Neuron (in vitro differentiated cells): ENCODE measurements at regions not wholly inside any gene's neighbourhood (a gene's known extent, or its start where the extent isn't known, plus 50 kb on each side); places are given as distances from the start of the nearest gene placed in this dataset.

ENCODE experiments used
- H2AFZ ChIP-seq: one replicate; pipeline ENCODE4 v1.6.1; 2013; ENCODE audit warnings: low read depth, mild to moderate bottlenecking, inconsistent platforms, low read length, moderate library complexity
- H3K27me3 ChIP-seq: one replicate; pipeline ENCODE4 v1.6.1; 2013; ENCODE audit warnings: low read length; ENCODE audit not compliant: insufficient read depth
- H3K36me3 ChIP-seq: one replicate; pipeline ENCODE4 v1.6.1; 2013; ENCODE audit warnings: low read length; ENCODE audit not compliant: insufficient read depth
- H3K4me1 ChIP-seq: one replicate; pipeline ENCODE4 v1.6.1; 2013; ENCODE audit warnings: low read length; ENCODE audit not compliant: insufficient read depth
- H3K4me3 ChIP-seq: 2 replicates; pipeline ENCODE4 v1.5.1; 2013; ENCODE audit warnings: mild to moderate bottlenecking, low read length, moderate library complexity
- H3K9me3 ChIP-seq: one replicate; pipeline ENCODE4 v1.6.1; 2013; ENCODE audit warnings: low read length

DNA sequence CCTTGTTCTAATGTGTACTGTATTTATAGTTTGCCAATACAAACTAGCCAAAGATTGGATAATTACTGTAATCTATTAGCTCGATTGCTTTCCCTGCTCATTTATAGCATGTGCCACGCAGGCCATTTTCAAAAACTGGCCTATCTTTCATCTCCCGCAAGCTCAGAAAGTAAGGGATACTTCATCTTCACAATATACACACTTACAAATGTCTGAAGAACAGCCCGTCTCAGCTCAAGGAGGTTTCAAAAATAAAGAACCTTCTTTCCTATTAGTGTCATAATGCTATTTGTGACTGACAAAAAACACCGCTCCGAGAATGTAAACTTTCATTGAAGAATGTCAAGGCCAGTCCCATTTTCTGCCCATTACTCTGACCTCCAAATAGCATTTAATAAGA, 306.4 kb upstream of the ZNF507 start:
- H2AFZ ChIP-seq: no peak overlapping the region
- no peak overlapping the region for H3K4me3 ChIP-seq
- no peaks in the 10 kb centered on the region for H3K4me1 ChIP-seq
- no peaks in the 10 kb centered on the region for H3K9me3 ChIP-seq
- H3K36me3 ChIP-seq: no peaks in the 10 kb centered on the region
- H3K27me3 ChIP-seq: peaks cover 26% of the 10 kb centered on the region

DNA sequence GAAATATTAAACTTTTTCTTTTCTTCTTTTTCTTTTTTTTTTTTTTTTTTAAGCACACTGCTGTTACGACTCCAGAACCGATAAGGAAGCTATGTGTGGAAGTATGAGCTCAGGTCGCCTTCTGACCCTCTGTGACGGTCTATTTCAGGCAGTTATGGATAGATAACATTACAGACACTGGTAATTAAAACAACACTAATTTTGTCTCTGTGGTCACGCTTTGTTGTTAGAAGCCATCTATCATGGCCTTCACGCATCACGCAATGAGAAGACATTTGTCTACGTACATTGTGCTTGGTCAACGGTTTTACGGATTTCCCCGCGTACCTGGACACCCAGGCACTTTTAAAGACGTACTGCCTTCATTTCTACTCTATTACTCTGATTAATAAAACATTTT, 306.0 kb upstream of the ZNF507 start:
- H3K36me3 ChIP-seq: no peaks in the 10 kb centered on the region
- H3K27me3 ChIP-seq: peaks cover 25% of the 10 kb centered on the region
- no peaks in the 10 kb centered on the region for H3K9me3 ChIP-seq
- no peak overlapping the region for H3K4me3 ChIP-seq
- no peak overlapping the region for H2AFZ ChIP-seq
- no peaks in the 10 kb centered on the region for H3K4me1 ChIP-seq

DNA sequence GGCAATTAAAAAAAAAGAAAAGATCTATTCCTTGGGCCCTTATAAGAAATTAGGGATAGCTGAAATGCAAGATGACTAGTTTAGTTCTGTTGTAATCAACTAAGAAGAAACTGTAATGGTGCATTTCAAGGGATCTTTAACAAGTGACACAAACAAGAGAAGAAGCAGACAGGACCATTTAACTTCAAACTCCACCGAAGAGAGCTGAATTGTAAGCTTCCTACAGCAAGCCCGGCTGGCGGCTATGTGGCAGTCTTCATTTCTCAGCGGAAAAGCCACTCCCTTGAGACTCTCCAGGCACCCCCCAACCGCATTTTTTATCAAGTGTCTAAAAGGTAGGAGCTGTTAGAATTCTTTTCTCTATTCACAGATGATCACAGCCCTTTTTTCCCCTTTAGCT, 305.2 kb upstream of the ZNF507 start:
- Histone ChIP-seq H3K4me1 (no peaks in the 10 kb centered on the region), H3K4me3 (no peak overlapping the region), H2AFZ (no peak overlapping the region), H3K27me3 (peaks cover 23% of the 10 kb centered on the region), H3K36me3 (no peaks in the 10 kb centered on the region), H3K9me3 (no peaks in the 10 kb centered on the region)

DNA sequence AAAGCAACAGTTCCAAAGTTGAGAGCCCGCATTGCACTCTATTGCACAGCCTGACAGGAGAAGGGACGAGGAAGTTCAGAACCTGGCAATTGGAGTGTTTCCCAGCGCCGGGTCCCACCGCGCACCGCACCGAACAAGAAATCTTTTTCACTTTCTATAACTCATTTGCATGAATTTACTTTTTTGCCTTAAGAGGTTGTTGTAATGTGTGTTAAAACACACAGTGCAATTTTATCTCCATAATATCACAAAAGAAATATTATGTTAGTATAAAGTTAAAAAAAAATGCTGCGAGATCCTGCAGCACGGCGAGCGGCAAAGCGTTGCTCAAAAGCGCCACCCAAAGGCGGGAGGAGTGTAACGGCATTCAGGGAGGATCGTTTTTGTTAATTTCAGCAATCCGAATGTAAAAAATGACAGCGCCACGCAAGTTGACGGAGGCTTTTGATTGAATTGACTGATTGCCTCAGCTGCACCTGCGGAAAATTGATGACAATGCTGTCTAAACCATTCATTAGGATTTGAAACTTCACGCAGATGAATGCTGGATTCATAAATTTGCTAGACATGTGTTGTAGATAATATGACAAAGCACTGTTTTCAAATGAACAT, 303.6 kb upstream of the ZNF507 start:
- no peak overlapping the region for H3K4me3 ChIP-seq
- H3K36me3 ChIP-seq: no peaks in the 10 kb centered on the region
- no peak overlapping the region for H2AFZ ChIP-seq
- H3K4me1 ChIP-seq: no peaks in the 10 kb centered on the region
- peaks cover 17% of the 10 kb centered on the region for H3K27me3 ChIP-seq
- no peaks in the 10 kb centered on the region for H3K9me3 ChIP-seq

DNA sequence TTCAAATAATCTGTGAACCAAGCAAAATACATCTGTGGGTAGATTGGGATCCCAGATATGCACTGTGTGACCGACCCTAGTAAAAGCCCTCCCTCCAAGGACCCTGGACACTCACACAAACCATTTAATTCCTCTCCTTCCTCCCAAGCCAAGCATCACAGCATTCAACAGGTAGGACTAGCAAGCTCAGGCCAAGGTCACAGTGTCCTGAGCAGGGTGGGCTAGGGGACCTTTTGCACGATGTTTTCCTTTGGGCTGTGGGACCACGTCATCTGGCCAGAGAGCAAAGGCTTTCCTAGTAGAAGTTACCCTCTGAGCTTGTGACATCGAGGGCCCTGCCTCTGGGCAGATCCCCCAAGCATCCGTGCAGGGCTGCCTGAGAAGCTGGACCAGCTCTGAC, 297.6 kb upstream of the ZNF507 start:
- Histone ChIP-seq H3K4me1 (no peaks in the 10 kb centered on the region), H3K27me3 (peaks cover 8% of the 10 kb centered on the region), H3K4me3 (no peak overlapping the region), H3K36me3 (no peaks in the 10 kb centered on the region), H3K9me3 (no peaks in the 10 kb centered on the region), H2AFZ (no peak overlapping the region)

DNA sequence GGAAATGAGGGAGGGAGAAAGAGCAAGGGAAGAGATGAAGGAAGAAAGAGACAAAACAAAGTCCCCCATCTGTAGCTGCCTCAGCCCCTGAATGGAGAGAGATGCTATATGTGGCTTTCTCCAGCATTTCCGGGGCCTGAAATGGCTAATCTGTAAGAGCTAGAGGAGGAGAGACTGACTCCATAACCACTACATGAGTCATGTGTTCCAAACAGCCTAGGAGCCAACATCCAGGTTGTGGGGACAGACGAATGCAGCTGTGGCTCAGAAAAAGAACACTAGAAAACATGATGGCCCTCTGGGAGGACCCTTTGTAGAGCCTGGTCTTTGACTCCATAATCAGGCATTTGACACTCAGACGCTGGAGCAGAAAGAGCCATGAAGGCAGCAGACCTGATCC, 292.0 kb upstream of the ZNF507 start:
- H3K36me3 ChIP-seq: no peaks in the 10 kb centered on the region
- no peaks in the 10 kb centered on the region for H3K27me3 ChIP-seq
- H3K4me1 ChIP-seq: no peaks in the 10 kb centered on the region
- H2AFZ ChIP-seq: no peak overlapping the region
- no peaks in the 10 kb centered on the region for H3K9me3 ChIP-seq
- no peak overlapping the region for H3K4me3 ChIP-seq

DNA sequence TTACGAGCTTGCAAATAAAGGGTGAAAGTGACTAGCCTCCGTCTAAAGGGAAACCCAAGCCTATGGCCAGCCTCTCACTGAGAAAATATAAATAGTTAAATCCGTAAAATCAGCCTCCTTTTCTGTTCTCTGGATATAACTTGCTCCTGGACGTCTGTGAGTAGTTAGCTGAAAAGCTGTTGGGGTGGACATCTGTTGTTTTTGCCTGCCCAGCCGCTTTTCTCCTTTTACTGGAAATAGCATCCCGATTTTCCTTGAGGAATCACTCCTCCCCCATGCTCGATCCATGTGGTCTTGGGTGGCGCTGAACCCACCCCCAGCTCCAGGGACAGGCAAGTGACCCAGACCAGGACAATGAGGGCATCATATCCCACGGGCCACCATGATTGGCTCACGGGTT, 291.5 kb upstream of the ZNF507 start:
- no peaks in the 10 kb centered on the region for H3K4me1 ChIP-seq
- H2AFZ ChIP-seq: no peak overlapping the region
- H3K9me3 ChIP-seq: no peaks in the 10 kb centered on the region
- no peaks in the 10 kb centered on the region for H3K27me3 ChIP-seq
- no peak overlapping the region for H3K4me3 ChIP-seq
- H3K36me3 ChIP-seq: no peaks in the 10 kb centered on the region

DNA sequence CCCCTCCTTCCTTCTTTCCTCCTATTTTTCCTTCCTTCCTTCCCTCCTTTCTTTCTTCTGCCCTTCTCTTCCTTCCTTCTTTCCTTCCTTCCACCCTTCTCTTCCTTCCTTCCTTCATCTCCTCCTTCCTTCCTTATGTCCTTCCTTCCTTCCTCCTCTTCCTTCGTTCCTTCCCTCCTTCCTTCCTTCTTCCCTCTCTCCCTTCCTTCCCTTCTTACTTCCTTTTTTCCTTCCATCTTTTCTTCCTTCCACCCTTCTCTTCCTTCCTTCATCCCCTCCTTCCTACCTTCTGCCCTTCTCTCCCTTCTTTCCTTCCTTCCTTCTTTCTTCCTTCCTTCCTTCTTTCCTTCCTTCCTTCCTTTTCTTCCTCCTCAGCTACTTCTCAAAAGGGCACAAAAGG, 287.3 kb upstream of the ZNF507 start:
- Histone ChIP-seq H3K9me3 (no peaks in the 10 kb centered on the region), H3K4me3 (no peak overlapping the region), H3K4me1 (no peaks in the 10 kb centered on the region), H3K36me3 (no peaks in the 10 kb centered on the region), H3K27me3 (no peaks in the 10 kb centered on the region), H2AFZ (no peak overlapping the region)

DNA sequence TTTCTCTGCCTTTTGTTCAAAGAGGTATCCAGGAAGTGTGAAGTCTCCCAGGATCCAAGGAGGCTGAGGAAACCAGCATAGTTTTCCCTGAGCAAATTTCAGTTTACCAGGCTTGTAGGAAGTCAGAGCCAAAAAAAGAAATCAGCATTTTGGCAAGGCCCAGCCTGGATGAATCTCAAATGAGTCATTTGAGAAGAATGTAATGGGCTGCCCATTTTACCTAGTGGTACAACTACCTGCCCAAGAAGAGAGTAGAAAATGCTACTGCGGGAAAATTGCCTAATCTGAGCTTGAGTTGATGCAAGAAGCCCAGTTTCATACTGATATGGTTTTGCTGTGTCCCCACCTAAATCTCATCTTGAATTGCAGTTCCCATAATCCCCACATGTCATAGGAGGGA, 284.1 kb upstream of the ZNF507 start:
- no peaks in the 10 kb centered on the region for H3K36me3 ChIP-seq
- no peak overlapping the region for H3K4me3 ChIP-seq
- no peak overlapping the region for H2AFZ ChIP-seq
- no peaks in the 10 kb centered on the region for H3K27me3 ChIP-seq
- no peaks in the 10 kb centered on the region for H3K9me3 ChIP-seq
- H3K4me1 ChIP-seq: no peaks in the 10 kb centered on the region

DNA sequence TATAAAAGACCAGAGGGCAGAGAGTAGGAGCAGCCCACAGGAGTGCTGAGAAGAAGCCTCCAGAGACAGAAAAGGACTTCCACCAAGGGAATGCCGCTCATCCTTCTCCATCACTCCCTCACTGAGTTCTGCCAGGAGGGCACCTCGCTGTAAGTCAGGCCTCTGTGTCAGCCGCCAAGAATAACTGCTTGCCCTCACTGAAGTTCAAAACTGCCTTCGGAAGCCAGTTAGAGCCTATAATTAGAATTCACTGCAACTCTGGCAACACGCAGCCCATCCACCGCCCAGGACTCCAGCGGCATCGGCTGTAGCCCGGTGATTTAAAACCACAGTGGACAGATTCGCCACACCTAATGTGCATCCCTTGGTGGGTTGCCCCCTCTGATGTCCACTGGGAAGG, 281.8 kb upstream of the ZNF507 start:
- Histone ChIP-seq H3K4me1 (no peaks in the 10 kb centered on the region), H3K4me3 (no peak overlapping the region), H3K36me3 (no peaks in the 10 kb centered on the region), H3K9me3 (no peaks in the 10 kb centered on the region), H3K27me3 (no peaks in the 10 kb centered on the region), H2AFZ (no peak overlapping the region)

DNA sequence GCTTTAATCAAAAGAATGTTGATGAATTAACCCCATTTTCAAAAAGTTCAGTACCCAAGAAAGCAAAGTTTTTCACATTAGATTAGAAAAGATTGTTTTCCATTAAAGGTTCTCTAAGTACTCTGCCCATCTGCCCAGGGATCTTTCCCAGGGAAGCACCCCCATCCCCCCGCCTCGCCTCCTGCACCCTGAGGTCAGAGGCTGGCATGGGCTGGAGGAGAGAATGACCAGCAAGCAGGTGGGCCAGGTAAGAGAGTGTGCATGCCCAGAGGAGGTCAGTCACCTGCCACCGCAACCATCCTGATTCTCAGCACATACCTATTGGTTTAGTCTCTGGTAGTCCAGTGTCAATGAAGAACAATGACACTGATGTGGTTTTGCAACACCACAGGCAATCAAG, 279.4 kb upstream of the ZNF507 start:
- no peaks in the 10 kb centered on the region for H3K27me3 ChIP-seq
- H3K4me1 ChIP-seq: no peaks in the 10 kb centered on the region

DNA sequence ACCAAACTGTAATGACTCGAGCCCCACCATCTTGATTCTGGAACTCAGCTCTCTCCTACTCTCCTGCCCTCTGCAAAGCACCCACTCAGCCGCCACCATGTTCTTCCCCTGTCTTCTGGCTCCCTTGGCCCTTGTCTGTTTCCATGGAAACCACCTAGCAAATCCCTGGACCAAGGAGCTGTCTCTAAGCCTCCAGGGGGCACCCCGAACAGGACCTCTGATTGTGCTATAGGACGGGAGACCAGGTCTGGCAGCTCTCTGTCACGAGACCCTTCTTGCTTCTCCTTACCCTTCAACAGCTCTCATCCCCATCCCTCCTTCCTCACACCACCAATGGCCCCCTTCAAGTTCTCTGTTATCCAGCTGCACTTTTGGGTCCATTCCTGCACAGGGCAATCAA, 277.7 kb upstream of the ZNF507 start:
- Histone ChIP-seq H3K9me3 (no peaks in the 10 kb centered on the region), H3K27me3 (no peaks in the 10 kb centered on the region), H2AFZ (no peak overlapping the region), H3K4me1 (no peaks in the 10 kb centered on the region), H3K36me3 (no peaks in the 10 kb centered on the region), H3K4me3 (no peak overlapping the region)

More for the DNA sequence above, 279.4 kb upstream of the ZNF507 start:
- H3K36me3 ChIP-seq: no peaks in the 10 kb centered on the region
- H2AFZ ChIP-seq: no peak overlapping the region
- no peaks in the 10 kb centered on the region for H3K9me3 ChIP-seq
- H3K4me3 ChIP-seq: no peak overlapping the region

DNA sequence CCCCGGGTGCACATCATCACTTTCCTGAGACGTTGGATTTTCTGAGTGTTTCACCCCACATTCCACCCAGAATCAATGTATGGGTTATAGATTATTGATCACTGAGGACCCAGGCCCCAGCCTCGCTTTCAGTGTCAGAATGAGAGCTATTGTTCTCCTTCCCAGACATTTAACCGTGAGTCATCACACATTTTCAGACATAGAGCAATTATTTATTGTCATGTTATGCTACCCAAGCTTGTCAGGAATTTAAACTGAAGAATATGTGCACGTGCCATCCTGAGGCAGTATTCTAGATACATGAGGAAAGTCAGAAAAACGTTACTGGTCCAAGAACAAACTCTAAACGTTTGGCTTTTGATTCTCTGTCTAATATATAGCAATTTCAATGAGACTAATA, 276.6 kb upstream of the ZNF507 start:
- no peaks in the 10 kb centered on the region for H3K36me3 ChIP-seq
- H3K9me3 ChIP-seq: no peaks in the 10 kb centered on the region
- H3K4me3 ChIP-seq: no peak overlapping the region
- H2AFZ ChIP-seq: no peak overlapping the region
- H3K27me3 ChIP-seq: no peaks in the 10 kb centered on the region
- H3K4me1 ChIP-seq: no peaks in the 10 kb centered on the region

DNA sequence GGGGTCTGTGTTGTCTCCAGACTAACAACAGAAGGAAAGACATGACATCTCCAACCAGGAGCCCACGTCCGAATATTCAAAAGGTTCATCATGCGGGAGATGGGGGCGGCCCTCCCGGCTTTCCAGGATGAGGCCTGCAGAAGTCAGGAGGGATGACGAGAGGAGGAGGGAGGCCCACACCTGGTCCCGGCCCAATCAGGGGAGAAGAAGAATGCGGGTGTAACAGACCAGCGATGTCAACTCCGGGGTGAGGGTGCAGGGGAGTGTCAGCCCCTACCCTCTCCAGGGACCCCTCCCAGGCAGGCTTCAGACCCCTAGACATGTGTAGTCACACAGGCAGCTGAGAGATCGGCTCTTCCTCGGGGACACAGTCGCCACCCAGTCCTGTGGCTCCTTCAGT, 275.3 kb upstream of the ZNF507 start:
- Histone ChIP-seq H3K36me3 (no peaks in the 10 kb centered on the region), H3K4me3 (no peak overlapping the region), H2AFZ (no peak overlapping the region), H3K4me1 (no peaks in the 10 kb centered on the region), H3K27me3 (no peaks in the 10 kb centered on the region), H3K9me3 (no peaks in the 10 kb centered on the region)
